Neural cell (in vitro differentiated cells): ENCODE measurements at regions not wholly inside any gene's neighbourhood (a gene's known extent, or its start where the extent isn't known, plus 50 kb on each side); places are given as distances from the start of the nearest gene placed in this dataset.

ENCODE experiments used
- CTCF ChIP-seq: fragments of 450-650 bp; IDR thresholded peaks from 2 replicates; pipeline ENCODE4 v1.5.1; 2014; ENCODE audit warnings: antibody characterized with exemption, mild to moderate bottlenecking, moderate library complexity; ENCODE audit not compliant: poor library complexity, severe bottlenecking
- EP300 ChIP-seq: fragments of 450-650 bp; conservative IDR thresholded peaks from 2 replicates; pipeline ENCODE4 v1.6.1; 2014; ENCODE audit warnings: antibody characterized with exemption, mild to moderate bottlenecking, moderate library complexity; ENCODE audit not compliant: poor library complexity, severe bottlenecking
- EZH2 ChIP-seq: fragments of 200-600, 300-800 bp; shearing (Covaris generic), sonication (generic); IDR thresholded peaks from 2 replicates; pipeline ENCODE4 v1.6.1; 2014; ENCODE audit warnings: antibody characterized with exemption, low read length, borderline replicate concordance, mild to moderate bottlenecking; ENCODE audit not compliant: insufficient read depth, poor library complexity, severe bottlenecking
- POLR2AphosphoS5 ChIP-seq: IDR thresholded peaks from 2 replicates; pipeline ENCODE4 v1.6.1; 2012
- RAD21 ChIP-seq: fragments of 450-650 bp; conservative IDR thresholded peaks from 2 replicates; pipeline ENCODE4 v1.6.1; 2014; ENCODE audit warnings: antibody characterized with exemption, mild to moderate bottlenecking, moderate library complexity
- SMC3 ChIP-seq: fragments of 450-650 bp; conservative IDR thresholded peaks from 2 replicates; pipeline ENCODE4 v1.6.1; 2014; ENCODE audit warnings: antibody characterized with exemption, mild to moderate bottlenecking, moderate library complexity; ENCODE audit not compliant: poor library complexity
- TAF1 ChIP-seq: IDR thresholded peaks from 2 replicates; pipeline ENCODE4 v1.6.1; 2012; ENCODE audit warnings: low read depth

DNA sequence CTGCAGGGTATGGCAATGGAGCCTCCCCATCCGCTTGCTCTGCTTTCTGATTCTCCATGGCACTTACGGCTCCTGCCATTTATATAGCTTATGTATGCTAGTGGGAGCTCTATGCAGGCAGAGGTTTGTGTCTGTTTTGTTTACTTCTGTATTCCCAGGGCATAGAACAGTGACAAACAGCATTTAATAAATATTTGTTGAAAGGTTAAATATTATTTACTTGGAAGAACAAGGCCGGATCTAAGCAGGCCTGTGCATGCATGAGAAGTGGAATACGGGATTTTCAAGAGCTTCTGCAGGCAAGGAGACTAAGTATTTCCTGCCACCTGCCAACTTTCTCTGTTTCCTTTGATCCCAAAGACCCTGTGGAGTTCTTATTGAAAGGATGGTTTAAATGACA, 90.7 kb downstream of the XCL2 start:
- TF ChIP-seq CTCF (no peak), POLR2AphosphoS5 (no peak), EP300 (no peak), RAD21 (no peak), SMC3 (no peak), TAF1 (no peak), EZH2 (no peak)
